Panc1 (cell line): ENCODE measurements at regions not wholly inside any gene's neighbourhood (a gene's known extent, or its start where the extent isn't known, plus 50 kb on each side); places are given as distances from the start of the nearest gene placed in this dataset.

ENCODE experiments used
- TCF7L2 ChIP-seq: IDR thresholded peaks from 2 replicates; pipeline ENCODE4 v1.6.1; 2011; ENCODE audit warnings: mild to moderate bottlenecking, low read depth, low read length, inconsistent platforms
- TF ChIP-seq, protein P1 (sequence below): fragments of 450-650 bp; IDR thresholded peaks from 2 replicates; pipeline ENCODE4 v1.5.1; 2017; ENCODE audit warnings: mild to moderate bottlenecking

DNA sequence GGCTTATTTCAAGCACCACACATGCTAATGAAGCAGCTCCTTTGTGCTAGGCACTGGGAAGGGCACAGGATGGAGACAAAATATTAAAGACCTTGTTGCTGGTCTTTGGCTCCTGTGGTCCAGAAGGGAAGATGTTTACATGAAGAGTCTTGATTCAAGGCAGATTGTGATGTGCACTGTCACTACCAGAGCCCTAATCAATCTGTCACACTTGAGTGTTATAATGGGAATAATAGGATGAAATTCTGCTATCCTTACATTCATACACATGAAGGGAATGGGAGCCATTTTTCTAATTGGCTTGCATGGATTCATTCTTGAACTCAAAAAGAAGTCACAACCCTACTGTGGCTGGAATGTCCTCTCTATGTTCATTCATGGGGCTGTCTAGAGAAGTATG, 203.0 kb downstream of the SEC61B start:
- TF ChIP-seq, protein P1, sequence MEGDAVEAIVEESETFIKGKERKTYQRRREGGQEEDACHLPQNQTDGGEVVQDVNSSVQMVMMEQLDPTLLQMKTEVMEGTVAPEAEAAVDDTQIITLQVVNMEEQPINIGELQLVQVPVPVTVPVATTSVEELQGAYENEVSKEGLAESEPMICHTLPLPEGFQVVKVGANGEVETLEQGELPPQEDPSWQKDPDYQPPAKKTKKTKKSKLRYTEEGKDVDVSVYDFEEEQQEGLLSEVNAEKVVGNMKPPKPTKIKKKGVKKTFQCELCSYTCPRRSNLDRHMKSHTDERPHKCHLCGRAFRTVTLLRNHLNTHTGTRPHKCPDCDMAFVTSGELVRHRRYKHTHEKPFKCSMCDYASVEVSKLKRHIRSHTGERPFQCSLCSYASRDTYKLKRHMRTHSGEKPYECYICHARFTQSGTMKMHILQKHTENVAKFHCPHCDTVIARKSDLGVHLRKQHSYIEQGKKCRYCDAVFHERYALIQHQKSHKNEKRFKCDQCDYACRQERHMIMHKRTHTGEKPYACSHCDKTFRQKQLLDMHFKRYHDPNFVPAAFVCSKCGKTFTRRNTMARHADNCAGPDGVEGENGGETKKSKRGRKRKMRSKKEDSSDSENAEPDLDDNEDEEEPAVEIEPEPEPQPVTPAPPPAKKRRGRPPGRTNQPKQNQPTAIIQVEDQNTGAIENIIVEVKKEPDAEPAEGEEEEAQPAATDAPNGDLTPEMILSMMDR, result no peak
- no peak for TF ChIP-seq TCF7L2
